Glutamatergic neuron (in vitro differentiated cells): ENCODE measurements at regions not wholly inside any gene's neighbourhood (a gene's known extent, or its start where the extent isn't known, plus 50 kb on each side); places are given as distances from the start of the nearest gene placed in this dataset.

Experiments used
- DNase-seq: peaks from one replicate; pipeline ENCODE4 v3.0.0; 2022
- H3K27ac Mint-ChIP-seq: one replicate; pipeline ENCODE4 v1.8.0; 2020; ENCODE audit warnings: mild to moderate bottlenecking, mixed read lengths, inconsistent platforms; ENCODE audit not compliant: unreplicated experiment
- H3K27me3 Mint-ChIP-seq: one replicate; pipeline ENCODE4 v1.8.0; 2020; ENCODE audit warnings: mild to moderate bottlenecking, moderate library complexity, mixed read lengths, inconsistent platforms; ENCODE audit not compliant: unreplicated experiment
- H3K36me3 Mint-ChIP-seq: one replicate; pipeline ENCODE4 v1.8.0; 2020; ENCODE audit warnings: mild to moderate bottlenecking, mixed read lengths, inconsistent platforms; ENCODE audit not compliant: unreplicated experiment
- H3K4me1 Mint-ChIP-seq: one replicate; pipeline ENCODE4 v1.8.0; 2020; ENCODE audit warnings: mild to moderate bottlenecking, low read depth, mixed read lengths, inconsistent platforms; ENCODE audit not compliant: unreplicated experiment
- H3K4me3 Mint-ChIP-seq: one replicate; pipeline ENCODE4 v1.8.0; 2020; ENCODE audit warnings: mild to moderate bottlenecking, mixed read lengths, inconsistent platforms; ENCODE audit not compliant: unreplicated experiment
- H3K9me3 Mint-ChIP-seq: one replicate; pipeline ENCODE4 v1.8.0; 2020; ENCODE audit warnings: mild to moderate bottlenecking, moderate library complexity, mixed read lengths, inconsistent platforms; ENCODE audit not compliant: unreplicated experiment
- CTCF ChIP-seq: fragments of 200-600 bp; sonication (generic); IDR thresholded peaks from one replicate; pipeline ENCODE4 v1.5.0; 2021; ENCODE audit not compliant: partially characterized antibody, unreplicated experiment

GRCh38 chr10:76657337-76658012 lies 980.1 kb downstream of the KCNMA1 start:
- Mint-ChIP-seq H3K27ac (no peak overlapping the region), H3K9me3 (no peaks in the 10 kb centered on the region), H3K27me3 (no peaks in the 10 kb centered on the region), H3K4me1 (no peaks in the 10 kb centered on the region), H3K4me3 (no peak overlapping the region), H3K36me3 (no peaks in the 10 kb centered on the region)
- no peak for DNase-seq
- no peak for TF ChIP-seq CTCF

- Mint-ChIP-seq H3K4me3 (no peak overlapping the region), H3K9me3 (no peaks in the 10 kb centered on the region), H3K4me1 (no peaks in the 10 kb centered on the region), H3K27me3 (peaks cover 3% of the 10 kb centered on the region), H3K27ac (no peak overlapping the region), H3K36me3 (no peaks in the 10 kb centered on the region)
- TF ChIP-seq CTCF = no peak
- no peak for DNase-seq
Observed at GRCh38 chr10:76651154-76651553, 986.5 kb downstream of the KCNMA1 start.

GRCh38 chr10:76649723-76650127 lies 987.9 kb downstream of the KCNMA1 start:
- DNase-seq = no peak
- H3K9me3 Mint-ChIP-seq = no peaks in the 10 kb centered on the region
- peaks cover 3% of the 10 kb centered on the region for H3K27me3 Mint-ChIP-seq
- no peak overlapping the region for H3K27ac Mint-ChIP-seq
- no peak for TF ChIP-seq CTCF
- H3K4me3 Mint-ChIP-seq = no peak overlapping the region
- H3K36me3 Mint-ChIP-seq = no peaks in the 10 kb centered on the region
- no peaks in the 10 kb centered on the region for H3K4me1 Mint-ChIP-seq

GRCh38 chr10:76649254-76649653 lies 988.4 kb downstream of the KCNMA1 start:
- Mint-ChIP-seq H3K4me3 (no peak overlapping the region), H3K9me3 (no peaks in the 10 kb centered on the region), H3K27me3 (peaks cover 3% of the 10 kb centered on the region), H3K4me1 (no peaks in the 10 kb centered on the region), H3K27ac (no peak overlapping the region), H3K36me3 (no peaks in the 10 kb centered on the region)
- no peak for TF ChIP-seq CTCF
- no peak for DNase-seq

- Mint-ChIP-seq H3K36me3 (no peaks in the 10 kb centered on the region), H3K4me1 (no peaks in the 10 kb centered on the region)
- no peak for TF ChIP-seq CTCF
Observed at GRCh38 chr10:76647301-76647700, 990.3 kb downstream of the KCNMA1 start.

More at GRCh38 chr10:76647301-76647700, 990.3 kb downstream of the KCNMA1 start:
- H3K4me3 Mint-ChIP-seq = no peak overlapping the region
- H3K9me3 Mint-ChIP-seq = no peaks in the 10 kb centered on the region
- H3K27ac Mint-ChIP-seq = no peak overlapping the region
- peaks cover 3% of the 10 kb centered on the region for H3K27me3 Mint-ChIP-seq
- DNase-seq = no peak
